ENCODE measurements at regions not wholly inside any gene's neighbourhood (a gene's known extent, or its start where the extent isn't known, plus 50 kb on each side); places are given as distances from the start of the nearest gene placed in this dataset.

- H3K4me1 ChIP-seq, result no peaks in the 10 kb centered on the region
- ATAC-seq, result no peak
- H3K27ac ChIP-seq, result no peak overlapping the region
- H3K9me3 ChIP-seq, result no peaks in the 10 kb centered on the region
- no peaks in the 10 kb centered on the region for H3K36me3 ChIP-seq (ENCODE audit: insufficient read depth in 1 of 2, low read depth in 1 of 2)
- H3K4me3 ChIP-seq, result no peak overlapping the region
- peaks cover 17 to 99% (median 36%) of the 10 kb centered on the region in 3 donors for H3K27me3 ChIP-seq (ENCODE audit: insufficient read depth in 3 of 3, low read length in 2 of 3)
- intact Hi-C loops (cut with DNase I), result no loop called here
- no peak for TF ChIP-seq CTCF (IDR thresholded peaks at IDR 0.05)
- no peak for DNase-seq
- 2 to 4% (median 3%) methylated on average over 17 of the region's 17 CpGs for WGBS, 3 donors
These were observed 147.3 kb downstream of the TRIM27 start for GRCh38 chr6:28776269-28777146.

GRCh38 chr6:28777147-28777461, 146.7 kb downstream of the TRIM27 start:
- no peaks in the 10 kb centered on the region for H3K36me3 ChIP-seq (ENCODE audit: insufficient read depth in 1 of 2, low read depth in 1 of 2)
- DNase-seq (no peak), ATAC-seq (no peak)
- peaks cover 17 to 99% (median 33%) of the 10 kb centered on the region in 3 donors for H3K27me3 ChIP-seq (ENCODE audit: insufficient read depth in 3 of 3, low read length in 2 of 3)
- intact Hi-C loops (cut with DNase I), result no loop called here
- H3K9me3 ChIP-seq, result no peaks in the 10 kb centered on the region
- H3K4me3 ChIP-seq, result no peak overlapping the region
- no peak for TF ChIP-seq CTCF (IDR thresholded peaks at IDR 0.05)
- H3K4me1 ChIP-seq, result no peaks in the 10 kb centered on the region
- WGBS, 3 donors, result 1 to 6% (median 3%) methylated on average over 4 of the region's 4 CpGs
- no peak overlapping the region for H3K27ac ChIP-seq

GRCh38 chr6:28782113-28782673, 141.6 kb downstream of the TRIM27 start:
- TF ChIP-seq CTCF (IDR thresholded peaks at IDR 0.05), result no peak
- DNase-seq (no peak), ATAC-seq (no peak)
- Histone ChIP-seq H3K9me3 (no peaks in the 10 kb centered on the region), H3K4me3 (no peak overlapping the region), H3K36me3 (ENCODE audit: insufficient read depth in 1 of 2, low read depth in 1 of 2) (no peaks in the 10 kb centered on the region), H3K27me3 (ENCODE audit: insufficient read depth in 3 of 3, low read length in 2 of 3) (peaks cover 13 to 99% (median 20%) of the 10 kb centered on the region in 3 donors), H3K4me1 (no peaks in the 10 kb centered on the region), H3K27ac (no peak overlapping the region)
- intact Hi-C loops (cut with DNase I), result no loop called here
- 13 to 19% (median 17%) methylated on average over 5 of the region's 5 CpGs for WGBS, 3 donors

GRCh38 chr6:28785962-28786679, 137.7 kb downstream of the TRIM27 start:
- no peaks in the 10 kb centered on the region for H3K9me3 ChIP-seq
- H3K4me3 ChIP-seq, result no peak overlapping the region
- no peaks in the 10 kb centered on the region for H3K36me3 ChIP-seq (ENCODE audit: insufficient read depth in 1 of 2, low read depth in 1 of 2)
- intact Hi-C loops (cut with DNase I), result no loop called here
- TF ChIP-seq CTCF (IDR thresholded peaks at IDR 0.05), result no peak
- no peak for DNase-seq
- ATAC-seq, result no peak
- WGBS, 3 donors, result 1 to 2% (median 2%) methylated on average over 30 of the region's 30 CpGs
- peaks cover 11 to 99% (median 30%) of the 10 kb centered on the region in 3 donors for H3K27me3 ChIP-seq (ENCODE audit: insufficient read depth in 3 of 3, low read length in 2 of 3)
- no peak overlapping the region for H3K27ac ChIP-seq
- H3K4me1 ChIP-seq, result no peaks in the 10 kb centered on the region

Data from psoas muscle (tissue), 7 donors.